ENCODE measurements at regions not wholly inside any gene's neighbourhood (a gene's known extent, or its start where the extent isn't known, plus 50 kb on each side); places are given as distances from the start of the nearest gene placed in this dataset.
"Not testable (repeated sequence)": the region's sequence is repeated elsewhere in the genome, so short reads cannot be mapped to it uniquely, and the experiment has no call there.

- DNase-seq (ENCODE audit: low read depth), result no peak
Measured at GRCh38 chr1:181949500-181949899, 112.0 kb downstream of the ZNF648 start.

- no peak for DNase-seq (ENCODE audit: low read depth)
Measured at GRCh38 chr1:181948372-181948771, 113.1 kb downstream of the ZNF648 start.

- DNase-seq (ENCODE audit: low read depth), result no peak
Measured at GRCh38 chr1:181947441-181947840, 114.1 kb downstream of the ZNF648 start.

GRCh38 chr1:181936768-181937581 lies 124.5 kb downstream of the ZNF648 start:
- peak; percentile 0 for DNase-seq (ENCODE audit: low read depth)

GRCh38 chr1:181936269-181936668 lies 125.2 kb downstream of the ZNF648 start:
- no peak for DNase-seq (ENCODE audit: low read depth)

- no peak for DNase-seq (ENCODE audit: low read depth)
Measured at GRCh38 chr1:181931873-181932272, 129.6 kb downstream of the ZNF648 start.

GRCh38 chr1:181930187-181930586 lies 131.3 kb downstream of the ZNF648 start:
- no peak for DNase-seq (ENCODE audit: low read depth)

- DNase-seq (ENCODE audit: low read depth), result no peak
Measured at GRCh38 chr1:181926697-181927096, 134.8 kb downstream of the ZNF648 start.

- DNase-seq (ENCODE audit: low read depth), result not testable (repeated sequence)
Measured at GRCh38 chr1:181924034-181924433, 137.5 kb downstream of the ZNF648 start.

- DNase-seq (ENCODE audit: low read depth), result no peak
Measured at GRCh38 chr1:181919542-181919941, 142.0 kb downstream of the ZNF648 start.

- no peak for DNase-seq (ENCODE audit: low read depth)
Measured at GRCh38 chr1:181918880-181919525, 142.5 kb downstream of the ZNF648 start.

GRCh38 chr1:181911715-181912114 lies 149.8 kb downstream of the ZNF648 start:
- no peak for DNase-seq (ENCODE audit: low read depth)

GRCh38 chr1:181910905-181911304 lies 150.6 kb downstream of the ZNF648 start:
- DNase-seq (ENCODE audit: low read depth), result no peak

GRCh38 chr1:181909010-181909409 lies 152.5 kb downstream of the ZNF648 start:
- no peak for DNase-seq (ENCODE audit: low read depth)

- DNase-seq (ENCODE audit: low read depth), result no peak
Measured at GRCh38 chr1:181906631-181907030, 154.9 kb downstream of the ZNF648 start.

- no peak for DNase-seq (ENCODE audit: low read depth)
Measured at GRCh38 chr1:181905944-181906597, 155.4 kb downstream of the ZNF648 start.

GRCh38 chr1:181898773-181899172 lies 162.7 kb downstream of the ZNF648 start:
- no peak for DNase-seq (ENCODE audit: low read depth)

- no peak for DNase-seq (ENCODE audit: low read depth)
Measured at GRCh38 chr1:181896824-181897223, 164.7 kb downstream of the ZNF648 start.

- DNase-seq (ENCODE audit: low read depth), result no peak
Measured at GRCh38 chr1:181894439-181894859, 167.1 kb downstream of the ZNF648 start.

- DNase-seq (ENCODE audit: low read depth), result no peak
Measured at GRCh38 chr1:181893937-181894336, 167.6 kb downstream of the ZNF648 start.

GRCh38 chr1:181893150-181893549 lies 168.4 kb downstream of the ZNF648 start:
- not testable (repeated sequence) for DNase-seq (ENCODE audit: low read depth)

GRCh38 chr1:181872562-181872961 lies 188.9 kb downstream of the ZNF648 start:
- no peak for DNase-seq (ENCODE audit: low read depth)

- DNase-seq (ENCODE audit: low read depth), result no peak
Measured at GRCh38 chr1:181863736-181864135, 197.8 kb downstream of the ZNF648 start.

All from forelimb muscle (tissue), 1 donor.